K562 (cell line): ENCODE measurements at regions not wholly inside any gene's neighbourhood (a gene's known extent, or its start where the extent isn't known, plus 50 kb on each side); places are given as distances from the start of the nearest gene placed in this dataset.

Experiments
- ATAC-seq: fragments of 200-7000 bp; cut with Tn5 transposase; 3 replicates; pipeline ENCODE4 v1.9.1; 2020; ENCODE audit warnings: moderate library complexity
- BruUV-seq: library from RNA; stranded (reverse); fragments of 400-500 nt; replicated peaks from 2 replicates; lab custom pipeline; 2021; lab: Mats Ljungman, UMichigan
- CTCF ChIA-PET: fragments of 300-600 bp; formaldehyde crosslinking; extraction: SDS; loops from one replicate; lab custom pipeline; 2021; ENCODE audit warnings: low intra/inter-chr PET ratio; lab: Yijun Ruan, JAX
- POLR2A ChIA-PET: fragments of 300-600, 350-650 bp; sonication (Branson Sonifier 250); formaldehyde crosslinking; extraction: SDS; loops from one replicate; lab custom pipeline; 2021; ENCODE audit warnings: antibody characterized with exemption, inconsistent platforms; lab: Yijun Ruan, JAX
- DNase-seq, 4 experiments: peaks; one replicate each; pipeline versions ENCODE4 v3.0.0 to v3.0.0-alpha.2; 2011 to 2018; ENCODE audit warnings: low spot score in 3 of 4, mixed read lengths in 3 of 4; ENCODE audit errors: extremely low read depth in 1 of 4
- FAIRE-seq: peaks from 2 replicates; lab custom pipeline; 2011; peaks lifted over from hg19 to GRCh38; lab: Jason Lieb, UNC
- H2AFZ ChIP-seq: 2 replicates; pipeline ENCODE4 v1.6.0; 2011; ENCODE audit warnings: low read depth, low read length, control low read depth, inconsistent platforms
- H3K27ac ChIP-seq: fragments of 200-600 bp; 3 replicates; pipeline ENCODE4 v1.8.0; 2011; ENCODE audit warnings: low read depth, mild to moderate bottlenecking, control low read depth, inconsistent platforms, low read length, moderate library complexity, mixed read lengths; ENCODE audit errors: extremely low read depth
- H3K27me3 ChIP-seq, 2 experiments: fragments of 300-600 bp in 1 of 2; 2 replicates in 1 of 2; 3 replicates in 1 of 2; pipeline versions ENCODE4 v1.6.0 to v1.8.0; 2011; ENCODE audit warnings: inconsistent platforms in 2 of 2, low read length in 2 of 2, mild to moderate bottlenecking in 1 of 2, mixed read lengths in 1 of 2, moderate library complexity in 1 of 2; ENCODE audit not compliant: control insufficient read depth in 2 of 2, insufficient read depth in 2 of 2
- H3K36me3 ChIP-seq: fragments of 300-600 bp; 3 replicates; pipeline ENCODE4 v1.8.0; 2011; ENCODE audit warnings: mild to moderate bottlenecking, low read length, inconsistent platforms; ENCODE audit not compliant: control insufficient read depth, insufficient read depth
- H3K4me1 ChIP-seq, 2 experiments: fragments of 200-600 bp in 1 of 2; replicated peaks in 1 of 2; 2 replicates in 1 of 2; 3 replicates in 1 of 2; pipeline versions ENCODE4 v1.5.1 to v1.8.0; 2011; ENCODE audit warnings: inconsistent platforms in 2 of 2, low read length in 2 of 2, mild to moderate bottlenecking in 1 of 2, mixed read lengths in 1 of 2, moderate library complexity in 1 of 2; ENCODE audit not compliant: control insufficient read depth in 2 of 2, insufficient read depth in 2 of 2
- H3K4me2 ChIP-seq: 2 replicates; pipeline ENCODE4 v1.6.1; 2011; ENCODE audit warnings: low read length, control low read depth, inconsistent platforms, mixed read lengths; ENCODE audit not compliant: insufficient read depth
- H3K4me3 ChIP-seq: fragments of 200-600 bp; sonication (generic), shearing (Covaris generic); 2 replicates; pipeline ENCODE4 v1.5.1; 2016; ENCODE audit warnings: control low read depth, inconsistent platforms
- H3K79me2 ChIP-seq: fragments of 200-600 bp; 3 replicates; pipeline ENCODE4 v1.8.0; 2011; ENCODE audit warnings: low read length, inconsistent platforms; ENCODE audit not compliant: control insufficient read depth, insufficient read depth
- H3K9ac ChIP-seq, 2 experiments: 2 replicates each; pipeline versions ENCODE4 v1.6.0 to v1.6.1; 2011; ENCODE audit warnings: low read depth in 2 of 2, low read length in 2 of 2, control low read depth in 1 of 2, inconsistent platforms in 1 of 2, mild to moderate bottlenecking in 1 of 2, mixed read lengths in 1 of 2; ENCODE audit not compliant: insufficient read depth in 1 of 2
- H3K9me1 ChIP-seq: one replicate; pipeline ENCODE4 v1.6.0; 2011; ENCODE audit warnings: inconsistent platforms, mild to moderate bottlenecking, low read length, moderate library complexity; ENCODE audit not compliant: control insufficient read depth, insufficient read depth
- H3K9me3 ChIP-seq: replicated peaks from 2 replicates; pipeline ENCODE4 v1.5.1; 2011; ENCODE audit warnings: low read depth, low read length, inconsistent platforms; ENCODE audit not compliant: control insufficient read depth, insufficient read depth
- H4K20me1 ChIP-seq: replicated peaks from 2 replicates; pipeline ENCODE4 v1.6.1; 2011; ENCODE audit warnings: low read length, inconsistent platforms, mixed read lengths; ENCODE audit not compliant: control insufficient read depth, insufficient read depth
- DPF2 ChIP-seq: fragments of 450-650 bp; IDR thresholded peaks from 2 replicates; pipeline ENCODE4 v1.6.1; 2016
- ETS2 ChIP-seq: IDR thresholded peaks from 2 replicates; pipeline ENCODE4 v1.6.1; 2016; ENCODE audit warnings: borderline replicate concordance, missing genetic modification characterization, mild to moderate bottlenecking, moderate library complexity, missing compliant biosample characterization; ENCODE audit not compliant: poor library complexity, severe bottlenecking
- HDGF ChIP-seq: fragments of 450-650 bp; IDR thresholded peaks from 2 replicates; pipeline ENCODE4 v1.6.1; 2016
- HNRNPH1 ChIP-seq: fragments of 200-400 bp; formaldehyde crosslinking; optimal IDR thresholded peaks from 2 replicates; pipeline ENCODE3; 2017; ENCODE audit warnings: low read depth, mild to moderate bottlenecking, low read length, moderate library complexity
- KHSRP ChIP-seq: fragments of 450-650 bp; IDR thresholded peaks from 2 replicates; pipeline ENCODE4 v1.6.1; 2017
- LEF1 ChIP-seq: fragments of 450-650 bp; IDR thresholded peaks from 2 replicates; pipeline ENCODE4 v1.6.1; 2016; ENCODE audit warnings: mild to moderate bottlenecking
- MYBL2 ChIP-seq, 2 experiments: fragments of 450-650 bp in 1 of 2; sonication (generic) in 1 of 2; formaldehyde crosslinking in 1 of 2; IDR thresholded peaks; 2 replicates each; pipeline versions ENCODE4 v1.6.1 to v1.8.1; 2017 to 2022; ENCODE audit warnings: borderline replicate concordance in 1 of 2, inconsistent platforms in 1 of 2, low read depth in 1 of 2, mild to moderate bottlenecking in 1 of 2, missing genetic modification reagents in 1 of 2, moderate library complexity in 1 of 2
- NR2C1 ChIP-seq, 2 experiments: fragments of 450-650 bp; IDR thresholded peaks; 2 replicates each; pipeline ENCODE4 v1.6.1; 2017; ENCODE audit warnings: mild to moderate bottlenecking in 2 of 2, antibody characterized with exemption in 1 of 2, inconsistent platforms in 1 of 2, missing compliant biosample characterization in 1 of 2, missing genetic modification characterization in 1 of 2
- NR3C1 ChIP-seq: sonication (generic); formaldehyde crosslinking; IDR thresholded peaks from 2 replicates; pipeline ENCODE4 v1.8.1; 2022; ENCODE audit warnings: missing genetic modification reagents
- TCF7 ChIP-seq: sonication (generic); IDR thresholded peaks from 2 replicates; pipeline ENCODE4 v1.6.1; 2016; ENCODE audit warnings: antibody characterized with exemption, borderline replicate concordance
- XRCC3 ChIP-seq: fragments of 450-650 bp; IDR thresholded peaks from 2 replicates; pipeline ENCODE4 v1.6.1; 2017; ENCODE audit warnings: mild to moderate bottlenecking, moderate library complexity
- YY1 ChIP-seq, 3 experiments: IDR thresholded peaks; 2 replicates each; pipeline ENCODE4 v1.6.1; 2011; ENCODE audit warnings: low read length in 2 of 3, mild to moderate bottlenecking in 2 of 3, moderate library complexity in 2 of 3, borderline replicate concordance in 1 of 3, control low read depth in 1 of 3, low read depth in 1 of 3; ENCODE audit not compliant: insufficient read depth in 3 of 3, insufficient replicate concordance in 2 of 3, control insufficient read depth in 1 of 3, insufficient read length in 1 of 3; ENCODE audit errors: extremely low read depth in 1 of 3
- ZC3H8 ChIP-seq: fragments of 450-650 bp; IDR thresholded peaks from 2 replicates; pipeline ENCODE4 v1.6.1; 2017
- in situ Hi-C: fragments of 300-500 bp; cut with MboI; formaldehyde crosslinking; loops from 4 replicates; pipeline ENCODE4 v1.15.0; 2018; ENCODE audit warnings: inconsistent platforms, mixed read lengths
- intact Hi-C: fragments of 100-400 bp; cut with micrococcal nuclease; formaldehyde crosslinking; loops from 2 replicates; pipeline ENCODE4 v1.14.2; 2022
- TF ChIP-seq, protein P1 (sequence below): fragments of 450-650 bp; IDR thresholded peaks from 2 replicates; pipeline ENCODE4 v1.6.1; 2017; ENCODE audit warnings: antibody characterized with exemption, mild to moderate bottlenecking
- TF ChIP-seq, protein P2 (sequence below): sonication (generic); IDR thresholded peaks from 2 replicates; pipeline ENCODE4 v1.6.1; 2016
- TF ChIP-seq, protein P3 (sequence below): sonication (generic); formaldehyde crosslinking; IDR thresholded peaks from 2 replicates; pipeline ENCODE4 v1.8.0; 2022; ENCODE audit warnings: missing genetic modification reagents, mild to moderate bottlenecking, moderate library complexity, borderline replicate concordance

DNA sequence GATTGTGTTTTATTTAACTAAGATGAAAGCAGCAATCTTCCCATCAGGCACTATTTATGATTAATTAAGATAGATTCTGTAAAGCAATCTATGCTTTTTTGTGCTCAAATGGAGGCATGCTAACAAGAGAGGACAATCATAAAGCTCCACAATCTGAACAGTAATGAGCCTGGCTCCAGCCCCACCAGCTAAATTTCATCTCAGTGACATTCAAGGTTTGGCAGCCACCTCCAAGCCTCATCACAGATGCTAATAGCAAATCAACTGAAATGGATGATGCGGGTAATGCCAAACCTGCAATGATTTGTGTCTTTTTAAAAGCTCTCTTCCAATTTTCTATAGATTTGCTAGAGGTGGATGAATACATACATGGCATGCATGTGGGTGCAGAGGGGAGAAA, 456.6 kb downstream of the TDRD15 start (continued):
- TF ChIP-seq, protein P1, sequence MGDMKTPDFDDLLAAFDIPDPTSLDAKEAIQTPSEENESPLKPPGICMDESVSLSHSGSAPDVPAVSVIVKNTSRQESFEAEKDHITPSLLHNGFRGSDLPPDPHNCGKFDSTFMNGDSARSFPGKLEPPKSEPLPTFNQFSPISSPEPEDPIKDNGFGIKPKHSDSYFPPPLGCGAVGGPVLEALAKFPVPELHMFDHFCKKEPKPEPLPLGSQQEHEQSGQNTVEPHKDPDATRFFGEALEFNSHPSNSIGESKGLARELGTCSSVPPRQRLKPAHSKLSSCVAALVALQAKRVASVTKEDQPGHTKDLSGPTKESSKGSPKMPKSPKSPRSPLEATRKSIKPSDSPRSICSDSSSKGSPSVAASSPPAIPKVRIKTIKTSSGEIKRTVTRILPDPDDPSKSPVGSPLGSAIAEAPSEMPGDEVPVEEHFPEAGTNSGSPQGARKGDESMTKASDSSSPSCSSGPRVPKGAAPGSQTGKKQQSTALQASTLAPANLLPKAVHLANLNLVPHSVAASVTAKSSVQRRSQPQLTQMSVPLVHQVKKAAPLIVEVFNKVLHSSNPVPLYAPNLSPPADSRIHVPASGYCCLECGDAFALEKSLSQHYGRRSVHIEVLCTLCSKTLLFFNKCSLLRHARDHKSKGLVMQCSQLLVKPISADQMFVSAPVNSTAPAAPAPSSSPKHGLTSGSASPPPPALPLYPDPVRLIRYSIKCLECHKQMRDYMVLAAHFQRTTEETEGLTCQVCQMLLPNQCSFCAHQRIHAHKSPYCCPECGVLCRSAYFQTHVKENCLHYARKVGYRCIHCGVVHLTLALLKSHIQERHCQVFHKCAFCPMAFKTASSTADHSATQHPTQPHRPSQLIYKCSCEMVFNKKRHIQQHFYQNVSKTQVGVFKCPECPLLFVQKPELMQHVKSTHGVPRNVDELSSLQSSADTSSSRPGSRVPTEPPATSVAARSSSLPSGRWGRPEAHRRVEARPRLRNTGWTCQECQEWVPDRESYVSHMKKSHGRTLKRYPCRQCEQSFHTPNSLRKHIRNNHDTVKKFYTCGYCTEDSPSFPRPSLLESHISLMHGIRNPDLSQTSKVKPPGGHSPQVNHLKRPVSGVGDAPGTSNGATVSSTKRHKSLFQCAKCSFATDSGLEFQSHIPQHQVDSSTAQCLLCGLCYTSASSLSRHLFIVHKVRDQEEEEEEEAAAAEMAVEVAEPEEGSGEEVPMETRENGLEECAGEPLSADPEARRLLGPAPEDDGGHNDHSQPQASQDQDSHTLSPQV: no peak
- TF ChIP-seq NR3C1 (CRISPR knock-in tag) (no peak), HNRNPH1 (no peak), HDGF (no peak)

DNA sequence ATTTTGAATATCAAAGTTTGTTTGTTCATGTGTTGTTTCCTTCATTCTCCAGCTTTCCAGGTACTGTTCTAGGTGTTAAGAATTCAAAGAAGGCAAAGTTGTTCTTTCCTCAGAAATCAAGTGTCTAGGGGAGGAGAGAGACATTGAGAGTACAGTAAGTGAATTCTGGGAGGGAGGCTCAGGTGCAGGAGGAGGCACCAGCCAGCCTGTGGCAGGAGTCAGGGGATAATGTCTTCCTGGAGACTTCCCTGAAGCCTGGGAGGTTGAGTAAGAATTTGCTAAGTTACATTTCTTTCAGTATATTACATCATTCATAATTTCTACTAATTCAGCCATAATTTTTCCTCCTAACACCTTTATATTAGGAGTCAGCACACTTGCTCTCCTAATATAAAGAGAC, 462.1 kb downstream of the TDRD15 start:
- H3K9me3 ChIP-seq: no peaks in the 10 kb centered on the region; the same call in 1 of the 2 replicates
- no peaks in the 10 kb centered on the region for H3K36me3 ChIP-seq
- no peaks in the 10 kb centered on the region for H4K20me1 ChIP-seq
- no peaks in the 10 kb centered on the region for H3K27me3 ChIP-seq
- DNase-seq: no peak
- POLR2A ChIA-PET: no interaction called here
- no peak overlapping the region for H3K4me2 ChIP-seq
- no peak overlapping the region for H2AFZ ChIP-seq
- in situ Hi-C loops (no loop called here), intact Hi-C loops (no loop called here)
- no peaks in the 10 kb centered on the region for H3K9me1 ChIP-seq
- H3K4me3 ChIP-seq: no peak overlapping the region
- H3K9ac ChIP-seq: no peak overlapping the region
- CTCF ChIA-PET: no interaction called here
- no peak overlapping the region for H3K27ac ChIP-seq
- FAIRE-seq: no peak
- BruUV-seq: no TSS peak
- no peaks in the 10 kb centered on the region for H3K79me2 ChIP-seq
- H3K4me1 ChIP-seq: no peaks in the 10 kb centered on the region
- no peak for ATAC-seq
- TF ChIP-seq YY1 (IDR thresholded peaks at IDR 0.05; ENCODE audit: borderline replicate concordance in 1 of 3, control insufficient read depth in 1 of 3, extremely low read depth in 1 of 3, insufficient read depth in 3 of 3, insufficient read length in 1 of 3, insufficient replicate concordance in 2 of 3, low read depth in 1 of 3, low read length in 2 of 3) (no peak), LEF1 (no peak), NR2C1 (IDR thresholded peaks at IDR 0.05) (no peak), NR2C1 (tag; IDR thresholded peaks at IDR 0.05) (no peak), XRCC3 (no peak), ETS2 (tag) (no peak), TCF7 (no peak), ZC3H8 (no peak), KHSRP (no peak), DPF2 (no peak), MYBL2 (IDR thresholded peaks at IDR 0.05; ENCODE audit: low read depth) (no peak), MYBL2 (CRISPR knock-in tag; IDR thresholded peaks at IDR 0.05; ENCODE audit: borderline replicate concordance) (no peak)
- TF ChIP-seq, protein P2, sequence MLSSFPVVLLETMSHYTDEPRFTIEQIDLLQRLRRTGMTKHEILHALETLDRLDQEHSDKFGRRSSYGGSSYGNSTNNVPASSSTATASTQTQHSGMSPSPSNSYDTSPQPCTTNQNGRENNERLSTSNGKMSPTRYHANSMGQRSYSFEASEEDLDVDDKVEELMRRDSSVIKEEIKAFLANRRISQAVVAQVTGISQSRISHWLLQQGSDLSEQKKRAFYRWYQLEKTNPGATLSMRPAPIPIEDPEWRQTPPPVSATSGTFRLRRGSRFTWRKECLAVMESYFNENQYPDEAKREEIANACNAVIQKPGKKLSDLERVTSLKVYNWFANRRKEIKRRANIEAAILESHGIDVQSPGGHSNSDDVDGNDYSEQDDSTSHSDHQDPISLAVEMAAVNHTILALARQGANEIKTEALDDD: no peak
- TF ChIP-seq, protein P3, sequence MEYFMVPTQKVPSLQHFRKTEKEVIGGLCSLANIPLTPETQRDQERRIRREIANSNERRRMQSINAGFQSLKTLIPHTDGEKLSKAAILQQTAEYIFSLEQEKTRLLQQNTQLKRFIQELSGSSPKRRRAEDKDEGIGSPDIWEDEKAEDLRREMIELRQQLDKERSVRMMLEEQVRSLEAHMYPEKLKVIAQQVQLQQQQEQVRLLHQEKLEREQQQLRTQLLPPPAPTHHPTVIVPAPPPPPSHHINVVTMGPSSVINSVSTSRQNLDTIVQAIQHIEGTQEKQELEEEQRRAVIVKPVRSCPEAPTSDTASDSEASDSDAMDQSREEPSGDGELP (CRISPR knock-in tag): no peak
